Activated CD4-positive, alpha-beta memory T cell treated with anti-CD3 and anti-CD28 coated beads for 36 hours (primary cell): ENCODE measurements at regions not wholly inside any gene's neighbourhood (a gene's known extent, or its start where the extent isn't known, plus 50 kb on each side); places are given as distances from the start of the nearest gene placed in this dataset.

Experiments
- CTCF ChIA-PET: fragments of 350-600 bp; sonication (Branson Sonifier 250); formaldehyde crosslinking; loops from one replicate; lab custom pipeline; 2021; ENCODE audit warnings: antibody characterized with exemption, inconsistent platforms; lab: Charles Lee
- POLR2A ChIA-PET: fragments of 350-600 bp; sonication (Branson Sonifier 250); formaldehyde crosslinking; loops from one replicate; lab custom pipeline; 2021; ENCODE audit warnings: antibody characterized with exemption; lab: Charles Lee
- DNase-seq: peaks from one replicate; pipeline ENCODE4 v3.0.0-alpha.2; 2020
- H3K27ac Mint-ChIP-seq: one replicate; pipeline ENCODE4 v1.8.0; 2021; ENCODE audit warnings: mixed read lengths
- H3K27me3 Mint-ChIP-seq: one replicate; pipeline ENCODE4 v1.8.0; 2021; ENCODE audit warnings: mixed read lengths
- H3K36me3 Mint-ChIP-seq: one replicate; pipeline ENCODE4 v1.8.0; 2021; ENCODE audit warnings: mixed read lengths
- H3K4me1 Mint-ChIP-seq: one replicate; pipeline ENCODE4 v1.8.0; 2021; ENCODE audit warnings: low read depth, mixed read lengths
- H3K4me3 Mint-ChIP-seq: one replicate; pipeline ENCODE4 v1.8.0; 2021; ENCODE audit warnings: mild to moderate bottlenecking, mixed read lengths
- H3K9me3 Mint-ChIP-seq: one replicate; pipeline ENCODE4 v1.8.0; 2021; ENCODE audit warnings: mixed read lengths
- intact Hi-C: fragments of 100-400 bp; cut with micrococcal nuclease; formaldehyde crosslinking; loops from one replicate; pipeline ENCODE4 v1.15.1; 2023

GRCh38 chr4:12221031-12221430 lies 792.3 kb upstream of the HS3ST1 start:
- no peak overlapping the region for H3K4me3 Mint-ChIP-seq
- no peak overlapping the region for H3K27ac Mint-ChIP-seq
- intact Hi-C loops = no loop called here
- CTCF ChIA-PET = no interaction called here
- DNase-seq = no peak
- POLR2A ChIA-PET = no interaction called here
- H3K27me3 Mint-ChIP-seq = no peaks in the 10 kb centered on the region
- H3K36me3 Mint-ChIP-seq = no peaks in the 10 kb centered on the region
- no peaks in the 10 kb centered on the region for H3K4me1 Mint-ChIP-seq
- H3K9me3 Mint-ChIP-seq = peaks cover 10% of the 10 kb centered on the region

- Mint-ChIP-seq H3K36me3 (no peaks in the 10 kb centered on the region), H3K9me3 (peaks cover 11% of the 10 kb centered on the region), H3K4me3 (no peak overlapping the region), H3K4me1 (no peaks in the 10 kb centered on the region), H3K27me3 (no peaks in the 10 kb centered on the region), H3K27ac (no peak overlapping the region)
- no peak for DNase-seq
- intact Hi-C loops = no loop called here
- CTCF ChIA-PET = no interaction called here
- POLR2A ChIA-PET = no interaction called here
Measured at GRCh38 chr4:12211636-12212035, 782.9 kb upstream of the HS3ST1 start.

- H3K27ac Mint-ChIP-seq = no peak overlapping the region
- ChIA-PET CTCF (no interaction called here), POLR2A (no interaction called here)
- H3K27me3 Mint-ChIP-seq = no peaks in the 10 kb centered on the region
- H3K36me3 Mint-ChIP-seq = no peaks in the 10 kb centered on the region
- DNase-seq = no peak
- intact Hi-C loops = no loop called here
- no peak overlapping the region for H3K4me3 Mint-ChIP-seq
- peaks cover 9% of the 10 kb centered on the region for H3K9me3 Mint-ChIP-seq
- H3K4me1 Mint-ChIP-seq = no peaks in the 10 kb centered on the region
Measured at GRCh38 chr4:12207396-12207795, 778.7 kb upstream of the HS3ST1 start.

- no peak overlapping the region for H3K4me3 Mint-ChIP-seq
- intact Hi-C loops = no loop called here
- POLR2A ChIA-PET = no interaction called here
- H3K9me3 Mint-ChIP-seq = peaks cover 3% of the 10 kb centered on the region
- H3K27me3 Mint-ChIP-seq = no peaks in the 10 kb centered on the region
- H3K4me1 Mint-ChIP-seq = no peaks in the 10 kb centered on the region
- CTCF ChIA-PET = no interaction called here
- no peak overlapping the region for H3K27ac Mint-ChIP-seq
- no peaks in the 10 kb centered on the region for H3K36me3 Mint-ChIP-seq
- no peak for DNase-seq
Measured at GRCh38 chr4:12206091-12206490, 777.4 kb upstream of the HS3ST1 start.

GRCh38 chr4:12203945-12204344 lies 775.3 kb upstream of the HS3ST1 start:
- no peaks in the 10 kb centered on the region for H3K27me3 Mint-ChIP-seq
- ChIA-PET POLR2A (no interaction called here), CTCF (no interaction called here)
- DNase-seq = no peak
- H3K27ac Mint-ChIP-seq = no peak overlapping the region
- H3K36me3 Mint-ChIP-seq = no peaks in the 10 kb centered on the region
- no peak overlapping the region for H3K4me3 Mint-ChIP-seq
- intact Hi-C loops = no loop called here
- H3K4me1 Mint-ChIP-seq = no peaks in the 10 kb centered on the region
- H3K9me3 Mint-ChIP-seq = peaks cover 3% of the 10 kb centered on the region

- Mint-ChIP-seq H3K36me3 (no peaks in the 10 kb centered on the region), H3K27me3 (no peaks in the 10 kb centered on the region), H3K27ac (no peak overlapping the region), H3K9me3 (peaks cover 7% of the 10 kb centered on the region), H3K4me1 (no peaks in the 10 kb centered on the region), H3K4me3 (no peak overlapping the region)
- DNase-seq = no peak
- intact Hi-C loops = no loop called here
- ChIA-PET POLR2A (no interaction called here), CTCF (no interaction called here)
Measured at GRCh38 chr4:12200226-12200625, 771.5 kb upstream of the HS3ST1 start.

GRCh38 chr4:12186526-12186925 lies 757.8 kb upstream of the HS3ST1 start:
- POLR2A ChIA-PET = no interaction called here
- H3K4me1 Mint-ChIP-seq = no peaks in the 10 kb centered on the region
- CTCF ChIA-PET = no interaction called here
- H3K27ac Mint-ChIP-seq = no peak overlapping the region
- H3K9me3 Mint-ChIP-seq = peaks cover 6% of the 10 kb centered on the region
- no peak overlapping the region for H3K4me3 Mint-ChIP-seq
- no peaks in the 10 kb centered on the region for H3K36me3 Mint-ChIP-seq
- H3K27me3 Mint-ChIP-seq = no peaks in the 10 kb centered on the region
- no peak for DNase-seq
- intact Hi-C loops = no loop called here

- no peak for DNase-seq
- intact Hi-C loops = no loop called here
- Mint-ChIP-seq H3K4me1 (no peaks in the 10 kb centered on the region), H3K27ac (no peak overlapping the region), H3K36me3 (no peaks in the 10 kb centered on the region), H3K9me3 (peaks cover 3% of the 10 kb centered on the region), H3K27me3 (no peaks in the 10 kb centered on the region), H3K4me3 (no peak overlapping the region)
- CTCF ChIA-PET = no interaction called here
- POLR2A ChIA-PET = no interaction called here
Measured at GRCh38 chr4:12178614-12179610, 750.2 kb upstream of the HS3ST1 start.

- Mint-ChIP-seq H3K27me3 (no peaks in the 10 kb centered on the region), H3K27ac (no peak overlapping the region), H3K36me3 (no peaks in the 10 kb centered on the region), H3K9me3 (peaks cover 3% of the 10 kb centered on the region), H3K4me3 (no peak overlapping the region), H3K4me1 (no peaks in the 10 kb centered on the region)
- intact Hi-C loops = no loop called here
- CTCF ChIA-PET = no interaction called here
- POLR2A ChIA-PET = no interaction called here
- no peak for DNase-seq
Measured at GRCh38 chr4:12177416-12177815, 748.7 kb upstream of the HS3ST1 start.

GRCh38 chr4:12173496-12173895 lies 744.8 kb upstream of the HS3ST1 start:
- H3K4me1 Mint-ChIP-seq = no peaks in the 10 kb centered on the region
- ChIA-PET CTCF (no interaction called here), POLR2A (no interaction called here)
- H3K36me3 Mint-ChIP-seq = no peaks in the 10 kb centered on the region
- H3K4me3 Mint-ChIP-seq = no peak overlapping the region
- H3K27ac Mint-ChIP-seq = no peak overlapping the region
- no peaks in the 10 kb centered on the region for H3K27me3 Mint-ChIP-seq
- peaks cover 3% of the 10 kb centered on the region for H3K9me3 Mint-ChIP-seq
- intact Hi-C loops = no loop called here
- no peak for DNase-seq

GRCh38 chr4:12172198-12172973 lies 743.7 kb upstream of the HS3ST1 start:
- intact Hi-C loops = no loop called here
- H3K36me3 Mint-ChIP-seq = no peaks in the 10 kb centered on the region
- ChIA-PET POLR2A (no interaction called here), CTCF (no interaction called here)
- no peak overlapping the region for H3K27ac Mint-ChIP-seq
- no peaks in the 10 kb centered on the region for H3K4me1 Mint-ChIP-seq
- H3K4me3 Mint-ChIP-seq = no peak overlapping the region
- no peaks in the 10 kb centered on the region for H3K9me3 Mint-ChIP-seq
- no peaks in the 10 kb centered on the region for H3K27me3 Mint-ChIP-seq
- no peak for DNase-seq

- ChIA-PET CTCF (no interaction called here), POLR2A (no interaction called here)
- Mint-ChIP-seq H3K36me3 (no peaks in the 10 kb centered on the region), H3K4me3 (no peak overlapping the region), H3K4me1 (no peaks in the 10 kb centered on the region), H3K27me3 (no peaks in the 10 kb centered on the region), H3K9me3 (no peaks in the 10 kb centered on the region), H3K27ac (no peak overlapping the region)
- DNase-seq = no peak
- intact Hi-C loops = no loop called here
Measured at GRCh38 chr4:12170308-12170707, 741.6 kb upstream of the HS3ST1 start.
